ENCODE measurements at regions not wholly inside any gene's neighbourhood (a gene's known extent, or its start where the extent isn't known, plus 50 kb on each side); places are given as distances from the start of the nearest gene placed in this dataset.

DNA sequence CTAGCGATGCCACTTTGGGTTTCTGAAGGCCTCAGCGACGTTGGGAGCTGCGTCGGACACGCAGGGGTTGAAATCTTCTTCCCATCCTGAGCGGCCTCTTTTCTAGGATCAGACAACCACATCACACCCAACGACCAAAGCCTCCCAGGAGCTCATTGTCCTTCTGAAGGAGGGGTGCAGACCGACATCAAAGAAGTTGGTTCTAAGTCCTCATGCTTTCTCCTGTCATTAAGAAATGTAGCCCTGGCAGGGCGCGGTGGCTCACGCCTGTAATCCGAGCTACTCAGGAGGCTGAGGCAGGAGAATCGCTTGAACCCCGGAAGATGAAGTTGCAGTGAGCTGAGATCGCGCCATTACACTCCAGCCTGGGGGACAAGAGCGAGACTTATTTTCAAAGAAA lies 1681.9 kb downstream of the TP53TG3F start:
- H3K27ac ChIP-seq: no peak overlapping the region
- H3K36me3 ChIP-seq (ENCODE audit: insufficient read depth): no peaks in the 10 kb centered on the region
- H3K27me3 ChIP-seq (ENCODE audit: insufficient read depth, low read depth): no peaks in the 10 kb centered on the region
- no peak overlapping the region for H3K4me2 ChIP-seq
- H2AFZ ChIP-seq (ENCODE audit: low read depth): no peak overlapping the region
- H3K4me1 ChIP-seq (ENCODE audit: low read depth, poor library complexity, severe bottlenecking): no peaks in the 10 kb centered on the region
- no peaks in the 10 kb centered on the region; the same call in 1 of the 2 replicates for H4K20me1 ChIP-seq (ENCODE audit: insufficient read depth)
- H3K4me3 ChIP-seq (IDR thresholded peaks at IDR 0.05; ENCODE audit: insufficient read depth, low read depth, low read length): no peak overlapping the region
- H3K9ac ChIP-seq: no peak overlapping the region
- H3K79me2 ChIP-seq (ENCODE audit: insufficient read depth, low read depth): no peaks in the 10 kb centered on the region
- TF ChIP-seq, protein P1, sequence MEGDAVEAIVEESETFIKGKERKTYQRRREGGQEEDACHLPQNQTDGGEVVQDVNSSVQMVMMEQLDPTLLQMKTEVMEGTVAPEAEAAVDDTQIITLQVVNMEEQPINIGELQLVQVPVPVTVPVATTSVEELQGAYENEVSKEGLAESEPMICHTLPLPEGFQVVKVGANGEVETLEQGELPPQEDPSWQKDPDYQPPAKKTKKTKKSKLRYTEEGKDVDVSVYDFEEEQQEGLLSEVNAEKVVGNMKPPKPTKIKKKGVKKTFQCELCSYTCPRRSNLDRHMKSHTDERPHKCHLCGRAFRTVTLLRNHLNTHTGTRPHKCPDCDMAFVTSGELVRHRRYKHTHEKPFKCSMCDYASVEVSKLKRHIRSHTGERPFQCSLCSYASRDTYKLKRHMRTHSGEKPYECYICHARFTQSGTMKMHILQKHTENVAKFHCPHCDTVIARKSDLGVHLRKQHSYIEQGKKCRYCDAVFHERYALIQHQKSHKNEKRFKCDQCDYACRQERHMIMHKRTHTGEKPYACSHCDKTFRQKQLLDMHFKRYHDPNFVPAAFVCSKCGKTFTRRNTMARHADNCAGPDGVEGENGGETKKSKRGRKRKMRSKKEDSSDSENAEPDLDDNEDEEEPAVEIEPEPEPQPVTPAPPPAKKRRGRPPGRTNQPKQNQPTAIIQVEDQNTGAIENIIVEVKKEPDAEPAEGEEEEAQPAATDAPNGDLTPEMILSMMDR (conservative IDR thresholded peaks at IDR 0.05; ENCODE audit: low read depth, low read length): no peak

DNA sequence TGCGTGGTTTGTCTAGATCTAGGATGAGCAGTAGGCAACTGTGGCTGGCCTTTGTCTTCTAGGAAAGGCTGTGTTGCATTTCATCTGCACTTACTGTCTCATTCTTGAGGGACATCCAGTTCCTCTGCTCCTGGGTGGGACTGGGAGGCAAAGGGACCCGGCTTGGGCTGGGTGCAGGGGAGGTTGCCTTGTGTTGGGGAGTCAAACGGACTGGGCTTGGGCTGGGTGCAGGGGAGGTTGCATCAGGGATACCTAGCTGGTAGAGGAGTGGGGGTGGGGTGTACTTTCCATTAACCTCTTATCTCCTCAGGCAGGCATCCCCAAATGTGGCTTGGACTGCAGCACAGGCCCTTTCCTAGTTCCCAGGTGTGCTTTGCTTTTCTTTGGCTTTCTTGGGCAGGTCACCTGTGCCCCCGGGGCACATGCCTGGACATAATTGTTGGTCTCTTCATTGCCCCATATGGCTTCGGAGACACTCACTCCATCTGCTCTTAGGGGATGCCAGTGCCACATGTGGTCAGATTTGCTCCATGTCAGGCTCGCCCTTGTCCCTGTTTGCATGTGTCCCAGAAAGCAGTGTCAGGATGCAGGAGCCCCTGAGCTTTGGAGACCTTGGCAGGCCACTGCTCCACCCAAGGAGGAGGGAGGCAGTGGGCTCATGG lies 1682.9 kb downstream of the TP53TG3F start:
- Histone ChIP-seq H3K4me3 (IDR thresholded peaks at IDR 0.05; ENCODE audit: insufficient read depth, low read depth, low read length) (no peak overlapping the region), H2AFZ (ENCODE audit: low read depth) (no peak overlapping the region), H3K4me2 (no peak overlapping the region), H3K27ac (no peak overlapping the region), H4K20me1 (ENCODE audit: insufficient read depth) (no peaks in the 10 kb centered on the region), H3K27me3 (ENCODE audit: insufficient read depth, low read depth) (no peaks in the 10 kb centered on the region), H3K79me2 (ENCODE audit: insufficient read depth, low read depth) (no peaks in the 10 kb centered on the region), H3K36me3 (ENCODE audit: insufficient read depth) (no peaks in the 10 kb centered on the region), H3K4me1 (ENCODE audit: low read depth, poor library complexity, severe bottlenecking) (no peaks in the 10 kb centered on the region), H3K9ac (no peak overlapping the region)
- TF ChIP-seq, protein P1 (conservative IDR thresholded peaks at IDR 0.05; ENCODE audit: low read depth, low read length): no peak

DNA sequence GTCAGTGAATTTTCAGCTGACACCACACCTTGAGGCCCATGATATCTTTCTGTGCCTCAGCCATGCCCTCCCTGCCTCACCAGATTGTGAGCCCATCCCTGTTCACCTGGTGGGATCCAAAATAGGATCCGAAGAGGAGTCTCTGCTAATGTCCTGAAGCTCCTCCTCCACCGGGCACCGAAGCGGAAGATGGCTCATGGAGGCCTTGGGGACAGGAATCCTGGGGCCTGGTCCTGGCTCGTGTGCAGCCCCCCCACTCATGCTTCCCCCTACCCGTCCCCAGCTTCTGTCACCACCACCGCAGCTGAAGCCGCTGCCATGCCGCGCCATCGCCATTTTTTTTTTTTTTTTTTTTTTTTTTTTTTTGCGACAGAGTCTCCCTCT lies 1683.4 kb downstream of the TP53TG3F start:
- no peak overlapping the region for H3K27ac ChIP-seq
- no peaks in the 10 kb centered on the region for H3K36me3 ChIP-seq (ENCODE audit: insufficient read depth)
- H3K4me1 ChIP-seq (ENCODE audit: low read depth, poor library complexity, severe bottlenecking): no peaks in the 10 kb centered on the region
- H3K4me3 ChIP-seq (IDR thresholded peaks at IDR 0.05; ENCODE audit: insufficient read depth, low read depth, low read length): no peak overlapping the region
- no peaks in the 10 kb centered on the region for H4K20me1 ChIP-seq (ENCODE audit: insufficient read depth)
- H3K4me2 ChIP-seq: no peak overlapping the region
- no peaks in the 10 kb centered on the region for H3K27me3 ChIP-seq (ENCODE audit: insufficient read depth, low read depth)
- H2AFZ ChIP-seq (ENCODE audit: low read depth): no peak overlapping the region
- TF ChIP-seq, protein P1 (conservative IDR thresholded peaks at IDR 0.05; ENCODE audit: low read depth, low read length): no peak
- no peak overlapping the region for H3K9ac ChIP-seq
- no peaks in the 10 kb centered on the region for H3K79me2 ChIP-seq (ENCODE audit: insufficient read depth, low read depth)

DNA sequence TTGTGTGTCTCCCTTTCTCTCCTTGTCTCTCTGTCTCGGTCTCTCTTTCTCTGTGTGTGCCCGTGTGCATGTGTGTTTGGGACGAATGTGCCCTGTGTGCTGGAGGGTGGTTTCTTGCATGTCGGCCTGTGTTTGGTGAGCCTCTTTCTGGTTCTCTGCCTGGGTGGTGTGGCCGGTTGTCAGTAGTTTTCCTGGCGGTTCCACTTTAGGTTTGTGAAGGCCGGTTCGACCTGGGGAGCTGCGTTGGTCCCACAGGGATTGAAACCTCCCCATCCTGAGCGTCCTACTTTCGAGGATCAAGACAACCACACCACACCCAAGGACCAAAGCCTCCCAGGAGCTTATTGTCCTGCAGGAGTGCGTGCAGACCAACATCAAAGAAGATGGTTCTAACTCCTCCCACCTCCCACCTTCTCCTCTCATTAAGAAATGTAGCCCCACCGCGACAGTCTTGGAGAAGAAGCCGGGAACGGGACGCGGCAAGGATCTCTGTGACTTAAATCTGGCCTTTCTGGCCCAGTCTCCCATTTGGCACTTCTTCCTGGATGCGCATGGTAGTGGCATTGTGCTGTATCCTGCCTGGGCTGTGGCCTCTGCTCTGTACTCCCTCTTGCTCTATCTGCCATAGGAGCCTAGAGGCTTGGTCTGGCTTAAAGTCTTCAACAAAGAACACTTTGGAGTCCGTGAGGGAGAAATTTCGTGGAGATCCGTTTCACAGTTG lies 1685.0 kb downstream of the TP53TG3F start:
- H3K36me3 ChIP-seq (ENCODE audit: insufficient read depth): no peaks in the 10 kb centered on the region
- no peak overlapping the region for H3K9ac ChIP-seq
- no peak overlapping the region for H3K27ac ChIP-seq
- no peak overlapping the region for H2AFZ ChIP-seq (ENCODE audit: low read depth)
- H3K4me1 ChIP-seq (ENCODE audit: low read depth, poor library complexity, severe bottlenecking): no peaks in the 10 kb centered on the region
- H3K27me3 ChIP-seq (ENCODE audit: insufficient read depth, low read depth): no peaks in the 10 kb centered on the region
- H3K4me3 ChIP-seq (IDR thresholded peaks at IDR 0.05; ENCODE audit: insufficient read depth, low read depth, low read length): no peak overlapping the region
- H3K79me2 ChIP-seq (ENCODE audit: insufficient read depth, low read depth): no peaks in the 10 kb centered on the region
- no peak overlapping the region for H3K4me2 ChIP-seq
- H4K20me1 ChIP-seq (ENCODE audit: insufficient read depth): no peaks in the 10 kb centered on the region
- TF ChIP-seq, protein P1 (conservative IDR thresholded peaks at IDR 0.05; ENCODE audit: low read depth, low read length): no peak

Measured in KMS-11 (cell line).